IMR-90 (cell line): ENCODE measurements at regions not wholly inside any gene's neighbourhood (a gene's known extent, or its start where the extent isn't known, plus 50 kb on each side); places are given as distances from the start of the nearest gene placed in this dataset.

Experiments used
- ATAC-seq: fragments of 200-7000 bp; cut with Tn5 transposase; 2 replicates; pipeline ENCODE4 v1.9.1; 2020; ENCODE audit warnings: low read depth, mild to moderate bottlenecking, moderate library complexity
- BruUV-seq: library from RNA; stranded (reverse); fragments of 400-500 nt; replicated peaks from 2 replicates; lab custom pipeline; 2021; lab: Mats Ljungman, UMichigan
- CTCF ChIA-PET: fragments of 300-600 bp; formaldehyde crosslinking; extraction: SDS; loops from one replicate; lab custom pipeline; 2021; ENCODE audit warnings: antibody characterized with exemption; lab: Yijun Ruan, JAX
- POLR2A ChIA-PET: fragments of 300-600 bp; sonication (Branson Sonifier 250); formaldehyde crosslinking; loops from one replicate; lab custom pipeline; 2022; ENCODE audit warnings: antibody characterized with exemption; ENCODE audit not compliant: unreplicated experiment; lab: Charles Lee
- DNase-seq: peaks from one replicate; pipeline ENCODE4 v3.0.0; 2013
- H2AFZ ChIP-seq: replicated peaks from 2 replicates; pipeline ENCODE3; 2013; ENCODE audit warnings: low read length, mild to moderate bottlenecking; ENCODE audit not compliant: poor library complexity
- H2AK5ac ChIP-seq: 2 replicates; pipeline ENCODE4 v1.6.1; 2013; ENCODE audit warnings: low read depth, low read length, inconsistent platforms
- H2AK9ac ChIP-seq: replicated peaks from 2 replicates; pipeline ENCODE3; 2013; ENCODE audit warnings: mild to moderate bottlenecking, low read depth, low read length, moderate library complexity; ENCODE audit not compliant: poor library complexity
- H2BK120ac ChIP-seq: 2 replicates; pipeline ENCODE4 v1.6.1; 2013; ENCODE audit warnings: low read depth, low read length, inconsistent platforms
- H2BK15ac ChIP-seq: 3 replicates; pipeline ENCODE4 v1.6.1; 2013; ENCODE audit warnings: low read depth, low read length, inconsistent platforms
- H2BK20ac ChIP-seq: 2 replicates; pipeline ENCODE4 v1.6.1; 2013; ENCODE audit warnings: low read depth, mild to moderate bottlenecking, inconsistent platforms, low read length, moderate library complexity
- H2BK5ac ChIP-seq: 2 replicates; pipeline ENCODE4 v1.6.1; 2013; ENCODE audit warnings: mild to moderate bottlenecking, low read depth, low read length, inconsistent platforms; ENCODE audit not compliant: poor library complexity, severe bottlenecking
- H3K14ac ChIP-seq: replicated peaks from 2 replicates; pipeline ENCODE4 v1.6.1; 2013; ENCODE audit warnings: low read depth, low read length, inconsistent platforms
- H3K18ac ChIP-seq: 2 replicates; pipeline ENCODE4 v1.6.1; 2013; ENCODE audit warnings: low read depth, low read length, control low read depth
- H3K23ac ChIP-seq: 2 replicates; pipeline ENCODE4 v1.6.1; 2013; ENCODE audit warnings: low read depth, low read length, inconsistent platforms
- H3K27ac ChIP-seq: 2 replicates; pipeline ENCODE4 v1.5.1; 2013; ENCODE audit warnings: mild to moderate bottlenecking, control low read depth, low read length; ENCODE audit not compliant: insufficient read depth
- H3K27me3 ChIP-seq: 2 replicates; pipeline ENCODE4 v1.6.1; 2013; ENCODE audit warnings: low read length; ENCODE audit not compliant: control insufficient read depth, insufficient read depth
- H3K36me3 ChIP-seq: 2 replicates; pipeline ENCODE4 v1.6.1; 2013; ENCODE audit warnings: low read length, mixed read lengths; ENCODE audit not compliant: control insufficient read depth, insufficient read depth
- H3K4ac ChIP-seq: 2 replicates; pipeline ENCODE4 v1.6.1; 2013; ENCODE audit warnings: low read depth, low read length, inconsistent platforms
- H3K4me1 ChIP-seq: 2 replicates; pipeline ENCODE4 v1.6.1; 2013; ENCODE audit warnings: low read length, mixed read lengths; ENCODE audit not compliant: control insufficient read depth, insufficient read depth
- H3K4me2 ChIP-seq: 2 replicates; pipeline ENCODE4 v1.6.1; 2013; ENCODE audit warnings: low read depth, mild to moderate bottlenecking, control low read depth, low read length, moderate library complexity
- H3K4me3 ChIP-seq: 2 replicates; pipeline ENCODE4 v1.5.1; 2013; ENCODE audit warnings: low read depth, mild to moderate bottlenecking, control low read depth, low read length, moderate library complexity; ENCODE audit not compliant: insufficient read depth
- H3K56ac ChIP-seq: 2 replicates; pipeline ENCODE4 v1.6.1; 2013; ENCODE audit warnings: low read length, inconsistent platforms; ENCODE audit not compliant: insufficient read depth; ENCODE audit errors: extremely low read depth
- H3K79me1 ChIP-seq, 2 experiments: 2 replicates each; pipeline ENCODE4 v1.6.1; 2013; ENCODE audit warnings: low read length in 2 of 2, inconsistent platforms in 1 of 2, low read depth in 1 of 2
- H3K9ac ChIP-seq: 2 replicates; pipeline ENCODE4 v1.6.1; 2013; ENCODE audit warnings: low read depth, low read length, control low read depth
- H3K9me1 ChIP-seq: 2 replicates; pipeline ENCODE4 v1.6.1; 2013; ENCODE audit warnings: low read length, inconsistent platforms; ENCODE audit not compliant: insufficient read depth
- H3K9me3 ChIP-seq: 2 replicates; pipeline ENCODE4 v1.6.1; 2013; ENCODE audit warnings: low read length; ENCODE audit not compliant: control insufficient read depth, insufficient read depth
- H4K20me1 ChIP-seq: 2 replicates; pipeline ENCODE4 v1.6.1; 2013; ENCODE audit warnings: low read length, inconsistent platforms; ENCODE audit not compliant: insufficient read depth
- H4K5ac ChIP-seq: 2 replicates; pipeline ENCODE4 v1.6.1; 2013; ENCODE audit warnings: mild to moderate bottlenecking, low read depth, low read length, control low read depth
- H4K8ac ChIP-seq, 2 experiments: 2 replicates each; pipeline ENCODE4 v1.6.1; 2013; ENCODE audit warnings: low read depth in 2 of 2, low read length in 2 of 2, control low read depth in 1 of 2, inconsistent platforms in 1 of 2
- H4K91ac ChIP-seq: 2 replicates; pipeline ENCODE4 v1.6.1; 2013; ENCODE audit warnings: low read depth, low read length, inconsistent platforms; ENCODE audit not compliant: insufficient read depth
- BHLHE40 ChIP-seq: fragments of 150-350 bp; IDR thresholded peaks from 2 replicates; pipeline ENCODE4 v1.6.1; 2016; ENCODE audit warnings: mild to moderate bottlenecking, low read depth, low read length
- CEBPB ChIP-seq: IDR thresholded peaks from 2 replicates; pipeline ENCODE4 v1.6.1; 2012; ENCODE audit warnings: low read depth, low read length, improper control_type of control experiment
- CHD1 ChIP-seq: IDR thresholded peaks from 2 replicates; pipeline ENCODE4 v1.6.1; 2012; ENCODE audit warnings: low read depth, low read length, improper control_type of control experiment
- FOS ChIP-seq: fragments of 150-350 bp; IDR thresholded peaks from 2 replicates; pipeline ENCODE4 v1.6.1; 2016; ENCODE audit warnings: low read depth, low read length
- MAFK ChIP-seq: IDR thresholded peaks from 2 replicates; pipeline ENCODE4 v1.6.1; 2012; ENCODE audit warnings: low read depth, low read length, improper control_type of control experiment
- MAZ ChIP-seq: IDR thresholded peaks from 2 replicates; pipeline ENCODE4 v1.6.1; 2012; ENCODE audit warnings: low read depth, mild to moderate bottlenecking, low read length, improper control_type of control experiment, moderate library complexity, borderline replicate concordance
- MXI1 ChIP-seq: IDR thresholded peaks from 2 replicates; pipeline ENCODE4 v1.6.1; 2012; ENCODE audit warnings: low read depth, mild to moderate bottlenecking, low read length, moderate library complexity, borderline replicate concordance
- NFE2L2 ChIP-seq: fragments of 150-350 bp; IDR thresholded peaks from 2 replicates; pipeline ENCODE4 v1.6.1; 2016; ENCODE audit warnings: low read depth, mild to moderate bottlenecking, low read length
- POLR2A ChIP-seq: IDR thresholded peaks from 2 replicates; pipeline ENCODE4 v1.6.1; 2012; ENCODE audit warnings: mild to moderate bottlenecking, low read depth, low read length
- RAD21 ChIP-seq: IDR thresholded peaks from 2 replicates; pipeline ENCODE4 v1.6.1; 2012; ENCODE audit warnings: low read length, improper control_type of control experiment
- RCOR1 ChIP-seq: IDR thresholded peaks from 2 replicates; pipeline ENCODE4 v1.6.1; 2012; ENCODE audit warnings: mild to moderate bottlenecking, low read length, improper control_type of control experiment; ENCODE audit not compliant: insufficient replicate concordance
- RFX5 ChIP-seq: IDR thresholded peaks from 2 replicates; pipeline ENCODE4 v1.8.0; 2012; ENCODE audit warnings: low read depth, mild to moderate bottlenecking, low read length, moderate library complexity
- SMC3 ChIP-seq: fragments of 150-350 bp; IDR thresholded peaks from 2 replicates; pipeline ENCODE4 v1.6.1; 2016; ENCODE audit warnings: low read depth, mild to moderate bottlenecking, antibody characterized with exemption, low read length, moderate library complexity
- WGBS, 2 experiments: methylation state at CpG; one replicate each; pipeline versions ENCODE4 v1.1.5 to v1.1.7; 2013; ENCODE audit warnings: missing lambda C conversion rate in 2 of 2; ENCODE audit not compliant: insufficient read length in 1 of 2; ENCODE audit errors: extremely low coverage in 2 of 2; 5-methylcytosine and 5-hydroxymethylcytosine counted together
- dilution Hi-C: fragments of 300-500 bp; cut with HindIII; formaldehyde crosslinking; loops from one replicate; pipeline ENCODE4 v1.14.3; 2018; ENCODE audit warnings: low sequenced_read_pairs; ENCODE audit not compliant: unreplicated experiment
- in situ Hi-C: fragments of 300-500 bp; cut with MboI; formaldehyde crosslinking; loops from 3 replicates; pipeline ENCODE4 v1.14.3; 2019; ENCODE audit warnings: low sequenced_read_pairs, inconsistent platforms, mixed read lengths
- intact Hi-C: fragments of 100-400 bp; cut with micrococcal nuclease; formaldehyde crosslinking; loops from 2 replicates; pipeline ENCODE4 v1.10.0; 2022
- TF ChIP-seq, protein P1 (sequence below): fragments of 150-350 bp; IDR thresholded peaks from 2 replicates; pipeline ENCODE4 v1.6.1; 2016; ENCODE audit warnings: low read depth, mild to moderate bottlenecking, low read length, moderate library complexity, borderline replicate concordance
- TF ChIP-seq, protein P2 (sequence below): fragments of 150-350 bp; IDR thresholded peaks from 2 replicates; pipeline ENCODE4 v1.6.1; 2017; ENCODE audit warnings: mild to moderate bottlenecking, antibody characterized with exemption, low read length, low read depth
- TF ChIP-seq, protein P3 (sequence below): conservative IDR thresholded peaks from 2 replicates; pipeline ENCODE4 v1.5.1; 2012; ENCODE audit warnings: mild to moderate bottlenecking, low read depth, low read length, improper control_type of control experiment

DNA sequence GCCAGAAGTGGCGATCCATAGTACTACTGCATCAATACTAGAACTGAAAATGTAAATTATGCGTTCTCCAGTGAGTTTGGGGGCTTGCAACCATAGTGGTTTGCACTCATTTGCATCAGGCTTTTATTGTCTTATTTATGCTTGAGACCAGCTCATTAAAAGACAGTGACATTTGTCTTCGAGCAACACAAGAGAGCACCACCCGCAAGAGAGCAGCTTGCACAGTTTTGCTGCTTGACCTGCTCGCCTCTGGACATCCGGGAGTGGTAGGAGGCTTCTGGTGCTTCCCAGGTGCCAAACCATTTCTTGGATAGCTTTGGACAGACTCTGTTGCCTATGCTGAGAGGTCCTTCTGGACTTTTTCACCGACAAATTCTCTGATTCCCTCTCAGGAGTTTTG, 294.6 kb downstream of the MEX3B start:
- ChIA-PET CTCF (no interaction called here), POLR2A (no interaction called here)
- Histone ChIP-seq H3K9me1 (no peaks in the 10 kb centered on the region), H2BK15ac (no peak overlapping the region), H3K27ac (no peak overlapping the region), H2AK9ac (no peak overlapping the region), H2BK5ac (no peak overlapping the region), H3K36me3 (no peaks in the 10 kb centered on the region), H3K27me3 (no peaks in the 10 kb centered on the region), H3K14ac (no peak overlapping the region), H2AK5ac (no peak overlapping the region), H3K9me3 (no peaks in the 10 kb centered on the region), H3K56ac (no peak overlapping the region), H3K23ac (no peak overlapping the region), H3K4me3 (no peak overlapping the region), H2AFZ (no peak overlapping the region), H4K5ac (no peak overlapping the region), H3K4me2 (no peak overlapping the region), H3K4me1 (no peaks in the 10 kb centered on the region; the same call in 1 of the 2 replicates), H4K20me1 (no peaks in the 10 kb centered on the region), H4K8ac (no peak overlapping the region), H3K18ac (no peak overlapping the region), H3K79me1 (no peaks in the 10 kb centered on the region), H4K91ac (no peak overlapping the region), H3K4ac (no peak overlapping the region), H3K9ac (no peak overlapping the region), H2BK20ac (no peak overlapping the region), H2BK120ac (no peak overlapping the region)
- intact Hi-C loops, result no loop called here
- WGBS, 2 experiments, result 80% methylated on average over 1 of the region's 7 CpGs; no CpG with 5 or more reads in 1 of the 2 experiments
- no peak for DNase-seq
- no TSS peak for BruUV-seq
- in situ Hi-C loops, result no loop called here
- TF ChIP-seq CHD1 (no peak), MAFK (no peak), FOS (no peak), RCOR1 (no peak), MAZ (no peak), RAD21 (no peak), BHLHE40 (no peak), NFE2L2 (no peak), SMC3 (no peak), RFX5 (no peak), MXI1 (no peak), CEBPB (no peak), POLR2A (no peak)
- TF ChIP-seq, protein P1, sequence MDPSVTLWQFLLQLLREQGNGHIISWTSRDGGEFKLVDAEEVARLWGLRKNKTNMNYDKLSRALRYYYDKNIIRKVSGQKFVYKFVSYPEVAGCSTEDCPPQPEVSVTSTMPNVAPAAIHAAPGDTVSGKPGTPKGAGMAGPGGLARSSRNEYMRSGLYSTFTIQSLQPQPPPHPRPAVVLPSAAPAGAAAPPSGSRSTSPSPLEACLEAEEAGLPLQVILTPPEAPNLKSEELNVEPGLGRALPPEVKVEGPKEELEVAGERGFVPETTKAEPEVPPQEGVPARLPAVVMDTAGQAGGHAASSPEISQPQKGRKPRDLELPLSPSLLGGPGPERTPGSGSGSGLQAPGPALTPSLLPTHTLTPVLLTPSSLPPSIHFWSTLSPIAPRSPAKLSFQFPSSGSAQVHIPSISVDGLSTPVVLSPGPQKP, result no peak
- TF ChIP-seq, protein P2, sequence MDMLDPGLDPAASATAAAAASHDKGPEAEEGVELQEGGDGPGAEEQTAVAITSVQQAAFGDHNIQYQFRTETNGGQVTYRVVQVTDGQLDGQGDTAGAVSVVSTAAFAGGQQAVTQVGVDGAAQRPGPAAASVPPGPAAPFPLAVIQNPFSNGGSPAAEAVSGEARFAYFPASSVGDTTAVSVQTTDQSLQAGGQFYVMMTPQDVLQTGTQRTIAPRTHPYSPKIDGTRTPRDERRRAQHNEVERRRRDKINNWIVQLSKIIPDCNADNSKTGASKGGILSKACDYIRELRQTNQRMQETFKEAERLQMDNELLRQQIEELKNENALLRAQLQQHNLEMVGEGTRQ, result no peak
- TF ChIP-seq, protein P3, sequence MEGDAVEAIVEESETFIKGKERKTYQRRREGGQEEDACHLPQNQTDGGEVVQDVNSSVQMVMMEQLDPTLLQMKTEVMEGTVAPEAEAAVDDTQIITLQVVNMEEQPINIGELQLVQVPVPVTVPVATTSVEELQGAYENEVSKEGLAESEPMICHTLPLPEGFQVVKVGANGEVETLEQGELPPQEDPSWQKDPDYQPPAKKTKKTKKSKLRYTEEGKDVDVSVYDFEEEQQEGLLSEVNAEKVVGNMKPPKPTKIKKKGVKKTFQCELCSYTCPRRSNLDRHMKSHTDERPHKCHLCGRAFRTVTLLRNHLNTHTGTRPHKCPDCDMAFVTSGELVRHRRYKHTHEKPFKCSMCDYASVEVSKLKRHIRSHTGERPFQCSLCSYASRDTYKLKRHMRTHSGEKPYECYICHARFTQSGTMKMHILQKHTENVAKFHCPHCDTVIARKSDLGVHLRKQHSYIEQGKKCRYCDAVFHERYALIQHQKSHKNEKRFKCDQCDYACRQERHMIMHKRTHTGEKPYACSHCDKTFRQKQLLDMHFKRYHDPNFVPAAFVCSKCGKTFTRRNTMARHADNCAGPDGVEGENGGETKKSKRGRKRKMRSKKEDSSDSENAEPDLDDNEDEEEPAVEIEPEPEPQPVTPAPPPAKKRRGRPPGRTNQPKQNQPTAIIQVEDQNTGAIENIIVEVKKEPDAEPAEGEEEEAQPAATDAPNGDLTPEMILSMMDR, result no peak
- dilution Hi-C loops, result no loop called here
- no peak for ATAC-seq
